ENCODE measurements at regions not wholly inside any gene's neighbourhood (a gene's known extent, or its start where the extent isn't known, plus 50 kb on each side); places are given as distances from the start of the nearest gene placed in this dataset.

DNA sequence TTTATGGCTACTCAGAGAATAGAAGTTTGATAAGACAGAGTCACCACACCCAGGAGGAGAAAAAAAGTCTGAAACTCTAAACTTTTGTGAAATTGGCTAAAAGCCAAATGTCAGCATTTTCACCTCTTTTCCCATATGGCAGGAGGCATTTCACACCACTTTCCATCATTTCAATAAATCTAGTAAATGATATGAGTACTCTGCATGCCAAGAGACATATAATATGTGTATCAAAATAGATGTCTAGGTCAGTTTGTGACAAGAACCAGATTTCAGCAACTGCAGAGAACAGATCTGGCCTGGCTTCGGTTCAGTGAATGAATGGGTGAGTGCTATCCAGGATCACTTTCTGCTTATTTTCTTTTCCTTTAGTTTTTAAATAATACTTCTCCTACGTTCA lies 470.8 kb downstream of the ENC1 start:
- H3K9me3 ChIP-seq = no peaks in the 10 kb centered on the region
- no peaks in the 10 kb centered on the region for H3K36me3 ChIP-seq (ENCODE audit: low read depth)
- H3K4me3 ChIP-seq = no peak overlapping the region
- intact Hi-C loops (cut with DNase I, micrococcal nuclease) = no loop called here
- no peak for ATAC-seq
- TF ChIP-seq, protein P1, sequence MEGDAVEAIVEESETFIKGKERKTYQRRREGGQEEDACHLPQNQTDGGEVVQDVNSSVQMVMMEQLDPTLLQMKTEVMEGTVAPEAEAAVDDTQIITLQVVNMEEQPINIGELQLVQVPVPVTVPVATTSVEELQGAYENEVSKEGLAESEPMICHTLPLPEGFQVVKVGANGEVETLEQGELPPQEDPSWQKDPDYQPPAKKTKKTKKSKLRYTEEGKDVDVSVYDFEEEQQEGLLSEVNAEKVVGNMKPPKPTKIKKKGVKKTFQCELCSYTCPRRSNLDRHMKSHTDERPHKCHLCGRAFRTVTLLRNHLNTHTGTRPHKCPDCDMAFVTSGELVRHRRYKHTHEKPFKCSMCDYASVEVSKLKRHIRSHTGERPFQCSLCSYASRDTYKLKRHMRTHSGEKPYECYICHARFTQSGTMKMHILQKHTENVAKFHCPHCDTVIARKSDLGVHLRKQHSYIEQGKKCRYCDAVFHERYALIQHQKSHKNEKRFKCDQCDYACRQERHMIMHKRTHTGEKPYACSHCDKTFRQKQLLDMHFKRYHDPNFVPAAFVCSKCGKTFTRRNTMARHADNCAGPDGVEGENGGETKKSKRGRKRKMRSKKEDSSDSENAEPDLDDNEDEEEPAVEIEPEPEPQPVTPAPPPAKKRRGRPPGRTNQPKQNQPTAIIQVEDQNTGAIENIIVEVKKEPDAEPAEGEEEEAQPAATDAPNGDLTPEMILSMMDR (IDR thresholded peaks at IDR 0.05) = no peak
- no peaks in the 10 kb centered on the region for H3K4me1 ChIP-seq (ENCODE audit: low read depth)
- no peak for DNase-seq

DNA sequence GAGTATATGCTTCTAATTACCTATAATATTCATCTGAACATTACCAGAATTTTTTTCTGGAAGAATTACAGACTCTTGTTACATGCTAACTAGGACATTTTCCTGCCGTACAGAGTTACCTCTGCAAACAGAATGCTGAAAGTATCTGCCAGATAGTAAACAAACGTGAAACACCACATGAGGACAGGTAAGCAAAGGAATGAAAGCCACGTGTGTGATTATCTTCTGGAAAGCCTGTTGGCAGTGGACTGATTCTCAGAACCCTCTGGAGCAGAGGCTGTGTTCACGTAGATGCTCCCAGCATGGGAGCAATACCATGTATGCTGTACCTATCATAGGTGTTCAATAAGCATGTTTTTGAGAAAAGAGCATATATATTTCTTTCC lies 472.6 kb downstream of the ENC1 start:
- Histone ChIP-seq H3K9me3 (no peaks in the 10 kb centered on the region), H3K4me1 (ENCODE audit: low read depth) (no peaks in the 10 kb centered on the region), H3K4me3 (no peak overlapping the region), H3K36me3 (ENCODE audit: low read depth) (no peaks in the 10 kb centered on the region)
- intact Hi-C loops (cut with DNase I, micrococcal nuclease) = no loop called here
- TF ChIP-seq, protein P1 (IDR thresholded peaks at IDR 0.05) = no peak
- DNase-seq = no peak
- ATAC-seq = no peak

DNA sequence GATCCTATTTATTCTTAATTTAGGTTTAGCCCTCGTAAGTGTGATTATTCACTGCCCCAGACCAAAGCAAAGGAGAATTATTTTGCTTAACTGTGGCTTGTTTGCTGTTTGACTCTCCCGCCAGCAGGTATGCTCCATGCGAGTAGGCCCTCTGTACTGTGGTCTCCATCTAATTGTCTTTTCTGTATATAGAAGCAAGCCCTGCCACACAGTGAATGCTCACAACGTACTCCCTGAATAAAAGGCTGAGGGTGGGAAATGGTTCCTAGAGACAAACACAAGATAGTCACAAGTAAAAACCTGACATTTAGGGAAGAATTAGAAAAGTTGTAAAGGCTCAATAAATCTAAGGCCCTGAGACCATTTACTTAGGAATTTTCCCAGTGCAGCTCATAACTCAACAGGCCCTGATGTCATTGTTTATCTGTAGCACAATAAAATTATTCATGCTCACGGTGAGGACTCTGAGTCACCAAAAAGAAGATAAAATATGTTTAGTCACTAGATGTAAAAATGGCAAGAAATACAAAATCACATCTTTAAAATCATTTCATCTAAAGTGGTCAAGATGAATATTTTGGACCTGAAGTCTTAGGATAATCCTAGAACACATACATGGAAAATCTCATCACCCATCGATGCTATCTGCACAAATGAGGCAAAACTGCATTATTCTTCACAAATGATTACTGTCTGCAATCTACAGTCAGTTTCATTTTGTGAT lies 473.2 kb downstream of the ENC1 start:
- peak; percentile 62 for ATAC-seq
- Histone ChIP-seq H3K4me3 (no peak overlapping the region), H3K36me3 (ENCODE audit: low read depth) (no peaks in the 10 kb centered on the region), H3K4me1 (ENCODE audit: low read depth) (no peaks in the 10 kb centered on the region), H3K9me3 (no peaks in the 10 kb centered on the region)
- intact Hi-C loops (cut with DNase I, micrococcal nuclease) = no loop called here
- no peak for DNase-seq
- TF ChIP-seq, protein P1 (IDR thresholded peaks at IDR 0.05) = no peak

DNA sequence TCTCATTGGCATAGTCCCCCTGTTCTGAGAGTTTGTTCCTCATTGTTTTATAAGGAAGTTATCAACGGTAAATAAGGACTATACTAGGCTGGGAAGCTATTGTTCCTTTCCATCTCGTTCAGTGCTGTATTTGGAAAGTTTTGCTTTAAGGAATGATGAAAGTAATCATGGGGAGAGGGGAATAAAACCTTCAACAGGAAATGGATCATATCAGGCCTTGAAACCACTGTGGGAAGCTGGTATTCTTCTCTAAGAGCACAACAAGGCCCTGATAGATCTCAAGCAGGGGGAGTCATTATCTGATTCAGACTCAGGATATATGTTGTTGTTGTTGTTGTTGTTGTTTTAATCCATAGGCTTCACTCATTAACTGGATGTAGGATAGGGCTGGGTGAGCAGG lies 474.5 kb downstream of the ENC1 start:
- no peak for DNase-seq
- intact Hi-C loops (cut with DNase I, micrococcal nuclease) = no loop called here
- TF ChIP-seq, protein P1 (IDR thresholded peaks at IDR 0.05) = no peak
- ATAC-seq = peak; percentile 34
- Histone ChIP-seq H3K4me3 (no peak overlapping the region), H3K36me3 (ENCODE audit: low read depth) (no peaks in the 10 kb centered on the region), H3K9me3 (no peaks in the 10 kb centered on the region), H3K4me1 (ENCODE audit: low read depth) (no peaks in the 10 kb centered on the region)

DNA sequence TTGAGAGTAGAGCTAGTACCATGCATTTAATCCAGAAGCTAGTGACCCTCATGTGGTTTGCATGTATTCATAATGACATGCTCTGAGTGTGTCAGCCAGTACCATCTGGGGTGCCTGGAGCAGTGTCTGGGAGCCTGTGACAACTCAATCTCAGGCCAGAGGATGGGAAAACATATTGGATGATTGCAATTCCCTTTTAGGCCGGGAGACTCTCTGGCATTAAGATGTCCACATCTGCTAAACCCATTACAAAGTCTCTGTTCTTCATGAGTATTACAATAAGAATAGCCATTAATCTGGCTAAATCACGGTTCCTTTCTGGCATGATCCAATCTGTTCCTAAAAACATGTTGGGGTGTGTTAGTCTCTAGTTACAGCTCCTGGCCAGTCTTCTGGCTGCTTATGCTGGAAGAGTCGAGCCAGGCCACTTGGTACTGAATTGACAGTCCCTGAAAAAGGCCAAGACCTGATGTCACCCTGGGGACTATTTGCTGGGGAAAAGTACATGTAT lies 475.7 kb downstream of the ENC1 start:
- Histone ChIP-seq H3K36me3 (ENCODE audit: low read depth) (no peaks in the 10 kb centered on the region), H3K4me1 (ENCODE audit: low read depth) (no peaks in the 10 kb centered on the region), H3K4me3 (no peak overlapping the region), H3K9me3 (no peaks in the 10 kb centered on the region)
- intact Hi-C loops (cut with DNase I, micrococcal nuclease) = no loop called here
- DNase-seq = no peak
- no peak for ATAC-seq
- TF ChIP-seq, protein P1 (IDR thresholded peaks at IDR 0.05) = no peak
